HepG2 (cell line): ENCODE measurements at regions not wholly inside any gene's neighbourhood (a gene's known extent, or its start where the extent isn't known, plus 50 kb on each side); places are given as distances from the start of the nearest gene placed in this dataset.

Experiments
- ATAC-seq: fragments of 200-7000 bp; cut with Tn5 transposase; 3 replicates; pipeline ENCODE4 v1.9.1; 2020; ENCODE audit warnings: mild to moderate bottlenecking, moderate library complexity
- BruUV-seq: library from RNA; stranded (reverse); fragments of 400-500 nt; replicated peaks from 2 replicates; lab custom pipeline; 2021; lab: Mats Ljungman, UMichigan
- CTCF ChIA-PET: fragments of 300-600 bp; formaldehyde crosslinking; extraction: SDS; loops from one replicate; lab custom pipeline; 2021; ENCODE audit warnings: low total read pairs, inconsistent platforms, low intra/inter-chr PET ratio; lab: Yijun Ruan, JAX
- POLR2A ChIA-PET: fragments of 350-600 bp; sonication (Branson Sonifier 250); formaldehyde crosslinking; loops from one replicate; lab custom pipeline; 2020; ENCODE audit warnings: antibody characterized with exemption, inconsistent platforms; lab: Yijun Ruan, JAX
- DNase-seq: peaks from one replicate; pipeline ENCODE4 v3.0.0-alpha.2; 2015; ENCODE audit warnings: low spot score
- FAIRE-seq: peaks from 3 replicates; lab custom pipeline; 2011; peaks lifted over from hg19 to GRCh38; lab: Jason Lieb, UNC
- H2AFZ ChIP-seq: one replicate; pipeline ENCODE4 v1.6.1; 2011; ENCODE audit warnings: low read length, inconsistent platforms
- H3K27ac ChIP-seq: fragments of 300-600 bp; 3 replicates; pipeline ENCODE4 v1.8.0; 2011; ENCODE audit warnings: mixed run types, mild to moderate bottlenecking, mixed read lengths, low read length, inconsistent platforms; ENCODE audit not compliant: insufficient read depth; ENCODE audit errors: extremely low read length
- H3K27me3 ChIP-seq, 2 experiments: fragments of 200-600 bp in 1 of 2; 2 replicates in 1 of 2; 3 replicates in 1 of 2; pipeline versions ENCODE4 v1.6.0 to v1.8.0; 2011; ENCODE audit warnings: low read length in 2 of 2, mild to moderate bottlenecking in 2 of 2, moderate library complexity in 2 of 2, inconsistent platforms in 1 of 2; ENCODE audit not compliant: insufficient read depth in 2 of 2, control insufficient read depth in 1 of 2
- H3K36me3 ChIP-seq, 2 experiments: fragments of 200-600 bp in 1 of 2; replicated peaks in 1 of 2; 2 replicates in 1 of 2; 3 replicates in 1 of 2; pipeline versions ENCODE4 v1.5.1 to v1.8.0; 2011; ENCODE audit warnings: low read length in 2 of 2, inconsistent platforms in 1 of 2; ENCODE audit not compliant: insufficient read depth in 2 of 2, control insufficient read depth in 1 of 2
- H3K4me1 ChIP-seq: 2 replicates; pipeline ENCODE4 v1.5.1; 2012; ENCODE audit warnings: low read length, inconsistent platforms; ENCODE audit not compliant: insufficient read depth
- H3K4me2 ChIP-seq: 2 replicates; pipeline ENCODE4 v1.6.0; 2011; ENCODE audit warnings: low read depth, low read length, inconsistent platforms
- H3K4me3 ChIP-seq, 3 experiments: fragments of 200-600 bp in 1 of 3; sonication (generic), shearing (Covaris generic) in 1 of 3; replicated peaks in 1 of 3; 2 replicates each; pipeline ENCODE4 v1.5.1; 2011 to 2016; ENCODE audit warnings: low read length in 3 of 3, inconsistent platforms in 2 of 3, low read depth in 2 of 3, mild to moderate bottlenecking in 2 of 3, control low read depth in 1 of 3, mixed read lengths in 1 of 3; ENCODE audit not compliant: insufficient read depth in 1 of 3
- H3K79me2 ChIP-seq: one replicate; pipeline ENCODE4 v1.6.1; 2011; ENCODE audit warnings: low read length, inconsistent platforms; ENCODE audit not compliant: insufficient read depth
- H3K9ac ChIP-seq: 2 replicates; pipeline ENCODE4 v1.6.0; 2011; ENCODE audit warnings: mild to moderate bottlenecking, low read depth, low read length, inconsistent platforms; ENCODE audit not compliant: insufficient read depth
- H3K9me3 ChIP-seq: 2 replicates; pipeline ENCODE4 v1.5.1; 2012; ENCODE audit warnings: mild to moderate bottlenecking, low read length
- H4K20me1 ChIP-seq: 2 replicates; pipeline ENCODE4 v1.6.0; 2011; ENCODE audit warnings: inconsistent platforms, mild to moderate bottlenecking, low read length, moderate library complexity; ENCODE audit not compliant: insufficient read depth
- RNF2 ChIP-seq: fragments of 450-650 bp; conservative IDR thresholded peaks from 2 replicates; pipeline ENCODE4 v1.6.1; 2016; ENCODE audit warnings: low read depth
- SNRNP70 ChIP-seq: fragments of 200-400 bp; formaldehyde crosslinking; IDR thresholded peaks from 2 replicates; pipeline ENCODE4 v1.6.1; 2017; ENCODE audit warnings: mild to moderate bottlenecking, low read depth, low read length, moderate library complexity
- ZBTB7B ChIP-seq: sonication (generic); formaldehyde crosslinking; IDR thresholded peaks from 2 replicates; pipeline ENCODE4 v1.4.0; 2020; ENCODE audit warnings: missing genetic modification reagents
- ZNF570 ChIP-seq: sonication (generic); formaldehyde crosslinking; IDR thresholded peaks from 2 replicates; pipeline ENCODE4 v1.4.0; 2020; ENCODE audit warnings: mild to moderate bottlenecking, missing genetic modification reagents, borderline replicate concordance
- ZNF674 ChIP-seq: sonication (generic); formaldehyde crosslinking; IDR thresholded peaks from 2 replicates; pipeline ENCODE4 v1.5.0; 2020; ENCODE audit warnings: low read depth, mild to moderate bottlenecking, missing genetic modification reagents
- in situ Hi-C: cut with HindIII; loops from 2 replicates; pipeline ENCODE4 v1.10.0; 2017; ENCODE audit warnings: low pct_unique_long_range_greater_than_20kb; ENCODE audit not compliant: extremely low pct_ligation_motif_present
- intact Hi-C: fragments of 100-400 bp; cut with micrococcal nuclease; formaldehyde crosslinking; loops from one replicate; pipeline ENCODE4 v1.10.0; 2022; ENCODE audit not compliant: unreplicated experiment
- TF ChIP-seq, protein P1 (sequence below): IDR thresholded peaks from 2 replicates; pipeline ENCODE4 v1.4.0; 2020; ENCODE audit warnings: mild to moderate bottlenecking, missing genetic modification reagents
- TF ChIP-seq, protein P2 (sequence below): sonication (generic); formaldehyde crosslinking; IDR thresholded peaks from 2 replicates; pipeline ENCODE4 v1.4.0; 2020; ENCODE audit warnings: missing genetic modification reagents
- TF ChIP-seq, protein P3 (sequence below): sonication (generic); formaldehyde crosslinking; IDR thresholded peaks from 2 replicates; pipeline ENCODE4 v1.5.1; 2020; ENCODE audit warnings: missing genetic modification reagents, mild to moderate bottlenecking, borderline replicate concordance
- TF ChIP-seq, protein P4 (sequence below): sonication (generic); formaldehyde crosslinking; IDR thresholded peaks from 2 replicates; pipeline ENCODE4 v1.8.0; 2022; ENCODE audit warnings: missing genetic modification reagents, low read depth, mild to moderate bottlenecking, borderline replicate concordance

DNA sequence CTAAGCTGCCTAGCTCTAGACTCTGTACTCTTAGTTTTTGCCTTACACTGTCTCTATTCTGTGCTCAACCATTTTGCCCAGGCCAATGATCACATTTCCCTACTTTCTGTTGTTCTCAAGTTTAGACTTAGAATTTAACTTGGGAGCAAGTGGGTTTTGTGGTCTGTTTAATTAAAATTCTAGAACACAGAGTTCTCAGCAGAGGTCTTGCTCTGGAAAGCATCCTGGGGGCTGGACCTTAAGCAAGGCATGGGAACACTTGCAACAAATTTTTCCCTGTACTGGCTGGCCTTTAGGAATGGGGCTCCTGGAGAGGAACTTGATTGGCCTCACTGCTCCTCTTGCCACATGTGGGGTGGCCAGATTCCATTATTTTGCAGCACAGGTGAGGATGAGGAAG is 236.3 kb upstream of the LRTM1 start:
- no peak overlapping the region for H3K4me3 ChIP-seq
- no peaks in the 10 kb centered on the region for H4K20me1 ChIP-seq
- H3K9ac ChIP-seq: no peak overlapping the region
- DNase-seq: no peak
- no peaks in the 10 kb centered on the region for H3K9me3 ChIP-seq
- H3K27me3 ChIP-seq: no peaks in the 10 kb centered on the region
- POLR2A ChIA-PET: no interaction called here
- H2AFZ ChIP-seq: no peak overlapping the region
- H3K79me2 ChIP-seq: no peaks in the 10 kb centered on the region
- in situ Hi-C loops: no loop called here
- TF ChIP-seq ZNF570 (CRISPR knock-in tag): no peak
- TF ChIP-seq ZBTB7B (CRISPR knock-in tag): no peak
- TF ChIP-seq ZNF674: no peak
- TF ChIP-seq, protein P1, sequence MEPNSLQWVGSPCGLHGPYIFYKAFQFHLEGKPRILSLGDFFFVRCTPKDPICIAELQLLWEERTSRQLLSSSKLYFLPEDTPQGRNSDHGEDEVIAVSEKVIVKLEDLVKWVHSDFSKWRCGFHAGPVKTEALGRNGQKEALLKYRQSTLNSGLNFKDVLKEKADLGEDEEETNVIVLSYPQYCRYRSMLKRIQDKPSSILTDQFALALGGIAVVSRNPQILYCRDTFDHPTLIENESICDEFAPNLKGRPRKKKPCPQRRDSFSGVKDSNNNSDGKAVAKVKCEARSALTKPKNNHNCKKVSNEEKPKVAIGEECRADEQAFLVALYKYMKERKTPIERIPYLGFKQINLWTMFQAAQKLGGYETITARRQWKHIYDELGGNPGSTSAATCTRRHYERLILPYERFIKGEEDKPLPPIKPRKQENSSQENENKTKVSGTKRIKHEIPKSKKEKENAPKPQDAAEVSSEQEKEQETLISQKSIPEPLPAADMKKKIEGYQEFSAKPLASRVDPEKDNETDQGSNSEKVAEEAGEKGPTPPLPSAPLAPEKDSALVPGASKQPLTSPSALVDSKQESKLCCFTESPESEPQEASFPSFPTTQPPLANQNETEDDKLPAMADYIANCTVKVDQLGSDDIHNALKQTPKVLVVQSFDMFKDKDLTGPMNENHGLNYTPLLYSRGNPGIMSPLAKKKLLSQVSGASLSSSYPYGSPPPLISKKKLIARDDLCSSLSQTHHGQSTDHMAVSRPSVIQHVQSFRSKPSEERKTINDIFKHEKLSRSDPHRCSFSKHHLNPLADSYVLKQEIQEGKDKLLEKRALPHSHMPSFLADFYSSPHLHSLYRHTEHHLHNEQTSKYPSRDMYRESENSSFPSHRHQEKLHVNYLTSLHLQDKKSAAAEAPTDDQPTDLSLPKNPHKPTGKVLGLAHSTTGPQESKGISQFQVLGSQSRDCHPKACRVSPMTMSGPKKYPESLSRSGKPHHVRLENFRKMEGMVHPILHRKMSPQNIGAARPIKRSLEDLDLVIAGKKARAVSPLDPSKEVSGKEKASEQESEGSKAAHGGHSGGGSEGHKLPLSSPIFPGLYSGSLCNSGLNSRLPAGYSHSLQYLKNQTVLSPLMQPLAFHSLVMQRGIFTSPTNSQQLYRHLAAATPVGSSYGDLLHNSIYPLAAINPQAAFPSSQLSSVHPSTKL (CRISPR knock-in tag): no peak
- TF ChIP-seq, protein P2, sequence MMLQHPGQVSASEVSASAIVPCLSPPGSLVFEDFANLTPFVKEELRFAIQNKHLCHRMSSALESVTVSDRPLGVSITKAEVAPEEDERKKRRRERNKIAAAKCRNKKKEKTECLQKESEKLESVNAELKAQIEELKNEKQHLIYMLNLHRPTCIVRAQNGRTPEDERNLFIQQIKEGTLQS (CRISPR knock-in tag): no peak
- TF ChIP-seq, protein P3, sequence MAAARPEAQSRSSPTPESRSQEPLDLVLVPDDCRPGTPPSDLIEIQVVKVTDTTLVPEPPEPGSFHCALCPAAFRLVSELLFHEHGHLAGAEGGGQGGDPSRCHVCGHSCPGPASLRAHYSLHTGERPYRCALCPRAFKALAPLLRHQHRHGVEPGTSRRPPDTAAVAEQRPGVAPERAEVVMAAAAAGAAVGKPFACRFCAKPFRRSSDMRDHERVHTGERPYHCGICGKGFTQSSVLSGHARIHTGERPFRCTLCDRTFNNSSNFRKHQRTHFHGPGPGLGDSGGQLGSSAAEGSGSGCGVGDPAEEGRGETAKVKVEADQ (CRISPR knock-in tag): no peak
- no peak for TF ChIP-seq RNF2
- TF ChIP-seq, protein P4, sequence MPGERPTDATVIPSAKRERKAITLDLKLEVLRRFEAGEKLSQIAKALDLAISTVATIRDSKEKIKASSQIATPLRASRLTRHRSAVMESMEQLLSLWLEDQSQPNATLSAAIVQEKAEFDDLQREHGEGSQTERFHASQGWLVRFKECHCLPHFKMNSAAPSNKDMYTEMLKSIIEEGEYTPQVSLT (CRISPR knock-in tag): no peak
- no peak for TF ChIP-seq SNRNP70
- TF ChIP-seq, all 625 proteins: peak for 0
- Histone ChIP-seq H3K36me3 (no peaks in the 10 kb centered on the region), H3K27ac (no peak overlapping the region), H3K4me1 (no peaks in the 10 kb centered on the region), H3K4me2 (no peak overlapping the region)
- intact Hi-C loops: no loop called here
- CTCF ChIA-PET: no interaction called here
- no TSS peak for BruUV-seq
- no peak for FAIRE-seq
- ATAC-seq: no peak
